IMR-90 (cell line): ENCODE measurements at regions not wholly inside any gene's neighbourhood (a gene's known extent, or its start where the extent isn't known, plus 50 kb on each side); places are given as distances from the start of the nearest gene placed in this dataset.

Source experiments
- ATAC-seq: fragments of 200-7000 bp; cut with Tn5 transposase; 2 replicates; pipeline ENCODE4 v1.9.1; 2020; ENCODE audit warnings: low read depth, mild to moderate bottlenecking, moderate library complexity
- BruUV-seq: library from RNA; stranded (reverse); fragments of 400-500 nt; replicated peaks from 2 replicates; lab custom pipeline; 2021; lab: Mats Ljungman, UMichigan
- CTCF ChIA-PET: fragments of 300-600 bp; formaldehyde crosslinking; extraction: SDS; loops from one replicate; lab custom pipeline; 2021; ENCODE audit warnings: antibody characterized with exemption; lab: Yijun Ruan, JAX
- POLR2A ChIA-PET: fragments of 300-600 bp; sonication (Branson Sonifier 250); formaldehyde crosslinking; loops from one replicate; lab custom pipeline; 2022; ENCODE audit warnings: antibody characterized with exemption; ENCODE audit not compliant: unreplicated experiment; lab: Charles Lee
- DNase-seq: peaks from one replicate; pipeline ENCODE4 v3.0.0; 2013
- H2AFZ ChIP-seq: replicated peaks from 2 replicates; pipeline ENCODE3; 2013; ENCODE audit warnings: low read length, mild to moderate bottlenecking; ENCODE audit not compliant: poor library complexity
- H2AK5ac ChIP-seq: 2 replicates; pipeline ENCODE4 v1.6.1; 2013; ENCODE audit warnings: low read depth, low read length, inconsistent platforms
- H2AK9ac ChIP-seq: replicated peaks from 2 replicates; pipeline ENCODE3; 2013; ENCODE audit warnings: mild to moderate bottlenecking, low read depth, low read length, moderate library complexity; ENCODE audit not compliant: poor library complexity
- H2BK120ac ChIP-seq: 2 replicates; pipeline ENCODE4 v1.6.1; 2013; ENCODE audit warnings: low read depth, low read length, inconsistent platforms
- H2BK15ac ChIP-seq: 3 replicates; pipeline ENCODE4 v1.6.1; 2013; ENCODE audit warnings: low read depth, low read length, inconsistent platforms
- H2BK20ac ChIP-seq: 2 replicates; pipeline ENCODE4 v1.6.1; 2013; ENCODE audit warnings: low read depth, mild to moderate bottlenecking, inconsistent platforms, low read length, moderate library complexity
- H2BK5ac ChIP-seq: 2 replicates; pipeline ENCODE4 v1.6.1; 2013; ENCODE audit warnings: mild to moderate bottlenecking, low read depth, low read length, inconsistent platforms; ENCODE audit not compliant: poor library complexity, severe bottlenecking
- H3K14ac ChIP-seq: replicated peaks from 2 replicates; pipeline ENCODE4 v1.6.1; 2013; ENCODE audit warnings: low read depth, low read length, inconsistent platforms
- H3K18ac ChIP-seq: 2 replicates; pipeline ENCODE4 v1.6.1; 2013; ENCODE audit warnings: low read depth, low read length, control low read depth
- H3K23ac ChIP-seq: 2 replicates; pipeline ENCODE4 v1.6.1; 2013; ENCODE audit warnings: low read depth, low read length, inconsistent platforms
- H3K27ac ChIP-seq: 2 replicates; pipeline ENCODE4 v1.5.1; 2013; ENCODE audit warnings: mild to moderate bottlenecking, control low read depth, low read length; ENCODE audit not compliant: insufficient read depth
- H3K27me3 ChIP-seq: 2 replicates; pipeline ENCODE4 v1.6.1; 2013; ENCODE audit warnings: low read length; ENCODE audit not compliant: control insufficient read depth, insufficient read depth
- H3K36me3 ChIP-seq: 2 replicates; pipeline ENCODE4 v1.6.1; 2013; ENCODE audit warnings: low read length, mixed read lengths; ENCODE audit not compliant: control insufficient read depth, insufficient read depth
- H3K4ac ChIP-seq: 2 replicates; pipeline ENCODE4 v1.6.1; 2013; ENCODE audit warnings: low read depth, low read length, inconsistent platforms
- H3K4me1 ChIP-seq: 2 replicates; pipeline ENCODE4 v1.6.1; 2013; ENCODE audit warnings: low read length, mixed read lengths; ENCODE audit not compliant: control insufficient read depth, insufficient read depth
- H3K4me2 ChIP-seq: 2 replicates; pipeline ENCODE4 v1.6.1; 2013; ENCODE audit warnings: low read depth, mild to moderate bottlenecking, control low read depth, low read length, moderate library complexity
- H3K4me3 ChIP-seq: 2 replicates; pipeline ENCODE4 v1.5.1; 2013; ENCODE audit warnings: low read depth, mild to moderate bottlenecking, control low read depth, low read length, moderate library complexity; ENCODE audit not compliant: insufficient read depth
- H3K56ac ChIP-seq: 2 replicates; pipeline ENCODE4 v1.6.1; 2013; ENCODE audit warnings: low read length, inconsistent platforms; ENCODE audit not compliant: insufficient read depth; ENCODE audit errors: extremely low read depth
- H3K79me1 ChIP-seq, 2 experiments: 2 replicates each; pipeline ENCODE4 v1.6.1; 2013; ENCODE audit warnings: low read length in 2 of 2, inconsistent platforms in 1 of 2, low read depth in 1 of 2
- H3K9ac ChIP-seq: 2 replicates; pipeline ENCODE4 v1.6.1; 2013; ENCODE audit warnings: low read depth, low read length, control low read depth
- H3K9me1 ChIP-seq: 2 replicates; pipeline ENCODE4 v1.6.1; 2013; ENCODE audit warnings: low read length, inconsistent platforms; ENCODE audit not compliant: insufficient read depth
- H3K9me3 ChIP-seq: 2 replicates; pipeline ENCODE4 v1.6.1; 2013; ENCODE audit warnings: low read length; ENCODE audit not compliant: control insufficient read depth, insufficient read depth
- H4K20me1 ChIP-seq: 2 replicates; pipeline ENCODE4 v1.6.1; 2013; ENCODE audit warnings: low read length, inconsistent platforms; ENCODE audit not compliant: insufficient read depth
- H4K5ac ChIP-seq: 2 replicates; pipeline ENCODE4 v1.6.1; 2013; ENCODE audit warnings: mild to moderate bottlenecking, low read depth, low read length, control low read depth
- H4K8ac ChIP-seq, 2 experiments: 2 replicates each; pipeline ENCODE4 v1.6.1; 2013; ENCODE audit warnings: low read depth in 2 of 2, low read length in 2 of 2, control low read depth in 1 of 2, inconsistent platforms in 1 of 2
- H4K91ac ChIP-seq: 2 replicates; pipeline ENCODE4 v1.6.1; 2013; ENCODE audit warnings: low read depth, low read length, inconsistent platforms; ENCODE audit not compliant: insufficient read depth
- BHLHE40 ChIP-seq: fragments of 150-350 bp; IDR thresholded peaks from 2 replicates; pipeline ENCODE4 v1.6.1; 2016; ENCODE audit warnings: mild to moderate bottlenecking, low read depth, low read length
- CHD1 ChIP-seq: IDR thresholded peaks from 2 replicates; pipeline ENCODE4 v1.6.1; 2012; ENCODE audit warnings: low read depth, low read length, improper control_type of control experiment
- MAZ ChIP-seq: IDR thresholded peaks from 2 replicates; pipeline ENCODE4 v1.6.1; 2012; ENCODE audit warnings: low read depth, mild to moderate bottlenecking, low read length, improper control_type of control experiment, moderate library complexity, borderline replicate concordance
- POLR2A ChIP-seq: IDR thresholded peaks from 2 replicates; pipeline ENCODE4 v1.6.1; 2012; ENCODE audit warnings: mild to moderate bottlenecking, low read depth, low read length
- WGBS, 2 experiments: methylation state at CpG; one replicate each; pipeline versions ENCODE4 v1.1.5 to v1.1.7; 2013; ENCODE audit warnings: missing lambda C conversion rate in 2 of 2; ENCODE audit not compliant: insufficient read length in 1 of 2; ENCODE audit errors: extremely low coverage in 2 of 2; 5-methylcytosine and 5-hydroxymethylcytosine counted together
- dilution Hi-C: fragments of 300-500 bp; cut with HindIII; formaldehyde crosslinking; loops from one replicate; pipeline ENCODE4 v1.14.3; 2018; ENCODE audit warnings: low sequenced_read_pairs; ENCODE audit not compliant: unreplicated experiment
- in situ Hi-C: fragments of 300-500 bp; cut with MboI; formaldehyde crosslinking; loops from 3 replicates; pipeline ENCODE4 v1.14.3; 2019; ENCODE audit warnings: low sequenced_read_pairs, inconsistent platforms, mixed read lengths
- intact Hi-C: fragments of 100-400 bp; cut with micrococcal nuclease; formaldehyde crosslinking; loops from 2 replicates; pipeline ENCODE4 v1.10.0; 2022
- TF ChIP-seq, protein P1 (sequence below): fragments of 150-350 bp; IDR thresholded peaks from 2 replicates; pipeline ENCODE4 v1.6.1; 2016; ENCODE audit warnings: low read depth, mild to moderate bottlenecking, low read length, moderate library complexity, borderline replicate concordance

- no peak for DNase-seq
Observed at GRCh38 chr9:26148128-26148527, 469.9 kb upstream of the TUSC1 start.

More at GRCh38 chr9:26148128-26148527, 469.9 kb upstream of the TUSC1 start:
- Histone ChIP-seq H3K4me2 (no peak overlapping the region), H3K18ac (no peak overlapping the region), H4K8ac (no peak overlapping the region), H2AK9ac (no peak overlapping the region), H3K27ac (no peak overlapping the region), H3K56ac (no peak overlapping the region), H3K27me3 (no peaks in the 10 kb centered on the region), H2AK5ac (no peak overlapping the region), H3K36me3 (no peaks in the 10 kb centered on the region), H3K14ac (no peak overlapping the region), H3K9me3 (no peaks in the 10 kb centered on the region), H2BK20ac (no peak overlapping the region), H2BK120ac (no peak overlapping the region), H4K91ac (no peak overlapping the region), H3K79me1 (no peaks in the 10 kb centered on the region), H3K4me3 (no peak overlapping the region), H2BK5ac (no peak overlapping the region), H2AFZ (no peak overlapping the region), H2BK15ac (no peak overlapping the region), H3K4ac (no peak overlapping the region), H3K9me1 (no peaks in the 10 kb centered on the region), H3K9ac (no peak overlapping the region), H3K23ac (no peak overlapping the region), H4K5ac (no peak overlapping the region), H4K20me1 (no peaks in the 10 kb centered on the region), H3K4me1 (no peaks in the 10 kb centered on the region)
- dilution Hi-C loops = no loop called here
- intact Hi-C loops = no loop called here
- no peak for ATAC-seq
- no CpG with 5 or more reads among the region's 2 CpGs for WGBS, 2 experiments
- in situ Hi-C loops = no loop called here
- POLR2A ChIA-PET = no interaction called here
- BruUV-seq = no TSS peak
- CTCF ChIA-PET = interaction anchor here (1.1 kb wide), 1 partner anchor 10 kb away, joined by 3 read pairs; no protein-coding TSS in a partner anchor
- TF ChIP-seq POLR2A (no peak), CHD1 (no peak), MAZ (no peak), BHLHE40 (no peak)
- TF ChIP-seq, protein P1, sequence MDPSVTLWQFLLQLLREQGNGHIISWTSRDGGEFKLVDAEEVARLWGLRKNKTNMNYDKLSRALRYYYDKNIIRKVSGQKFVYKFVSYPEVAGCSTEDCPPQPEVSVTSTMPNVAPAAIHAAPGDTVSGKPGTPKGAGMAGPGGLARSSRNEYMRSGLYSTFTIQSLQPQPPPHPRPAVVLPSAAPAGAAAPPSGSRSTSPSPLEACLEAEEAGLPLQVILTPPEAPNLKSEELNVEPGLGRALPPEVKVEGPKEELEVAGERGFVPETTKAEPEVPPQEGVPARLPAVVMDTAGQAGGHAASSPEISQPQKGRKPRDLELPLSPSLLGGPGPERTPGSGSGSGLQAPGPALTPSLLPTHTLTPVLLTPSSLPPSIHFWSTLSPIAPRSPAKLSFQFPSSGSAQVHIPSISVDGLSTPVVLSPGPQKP = no peak
